ENCODE measurements at regions not wholly inside any gene's neighbourhood (a gene's known extent, or its start where the extent isn't known, plus 50 kb on each side); places are given as distances from the start of the nearest gene placed in this dataset.
"Not testable (repeated sequence)": the region's sequence is repeated elsewhere in the genome, so short reads cannot be mapped to it uniquely, and the experiment has no call there.

GRCh38 chr11:101224221-101224620, 94.6 kb upstream of the PGR start:
- no peak for TF ChIP-seq CTCF (IDR thresholded peaks at IDR 0.05; ENCODE audit: low read depth, low read length)
- no peak for DNase-seq (ENCODE audit: extremely low read depth, low read depth)

- not testable (repeated sequence) for DNase-seq (ENCODE audit: extremely low read depth, low read depth)
Observed at GRCh38 chr11:101218091-101218490, 88.5 kb upstream of the PGR start.

- DNase-seq (ENCODE audit: extremely low read depth, low read depth): not testable (repeated sequence)
Observed at GRCh38 chr11:101216091-101216490, 86.5 kb upstream of the PGR start.

GRCh38 chr11:101215069-101215468, 85.5 kb upstream of the PGR start:
- TF ChIP-seq CTCF (IDR thresholded peaks at IDR 0.05; ENCODE audit: low read depth, low read length): no peak
- no peak for DNase-seq (ENCODE audit: extremely low read depth, low read depth)

- DNase-seq (ENCODE audit: extremely low read depth, low read depth): no peak
- no peak for TF ChIP-seq CTCF (IDR thresholded peaks at IDR 0.05; ENCODE audit: low read depth, low read length)
Observed at GRCh38 chr11:101211407-101211975, 81.9 kb upstream of the PGR start.

GRCh38 chr11:101202614-101203013, 73.0 kb upstream of the PGR start:
- no peak for TF ChIP-seq CTCF (IDR thresholded peaks at IDR 0.05; ENCODE audit: low read depth, low read length)

GRCh38 chr11:101199416-101199815, 69.8 kb upstream of the PGR start:
- no peak for TF ChIP-seq CTCF (IDR thresholded peaks at IDR 0.05; ENCODE audit: low read depth, low read length)
- DNase-seq (ENCODE audit: extremely low read depth, low read depth): no peak

More at GRCh38 chr11:101202614-101203013, 73.0 kb upstream of the PGR start:
- no peak for DNase-seq (ENCODE audit: extremely low read depth, low read depth)

- no peak for DNase-seq (ENCODE audit: extremely low read depth, low read depth)
- no peak for TF ChIP-seq CTCF (IDR thresholded peaks at IDR 0.05; ENCODE audit: low read depth, low read length)
Observed at GRCh38 chr11:101195294-101195693, 65.7 kb upstream of the PGR start.
